ENCODE measurements at regions not wholly inside any gene's neighbourhood (a gene's known extent, or its start where the extent isn't known, plus 50 kb on each side); places are given as distances from the start of the nearest gene placed in this dataset.

- no peak for TF ChIP-seq CTCF (IDR thresholded peaks at IDR 0.05)
- Histone ChIP-seq H3K36me3 (no peaks in the 10 kb centered on the region), H3K27me3 (peaks cover 10% of the 10 kb centered on the region), H3K4me3 (ENCODE audit: low read depth in 1 of 2, low read length in 1 of 2) (no peak overlapping the region), H3K27ac (no peak overlapping the region), H3K4me1 (ENCODE audit: control insufficient read depth in 1 of 2, insufficient read depth in 1 of 2, low read depth in 1 of 2, low read length in 1 of 2) (no peaks in the 10 kb centered on the region), H3K9me3 (no peaks in the 10 kb centered on the region)
Measured at GRCh38 chr22:27159016-27159415, 501.6 kb downstream of the MIAT start.

GRCh38 chr22:27159716-27160295 lies 502.4 kb downstream of the MIAT start:
- no peak overlapping the region for H3K27ac ChIP-seq
- TF ChIP-seq CTCF (IDR thresholded peaks at IDR 0.05), result no peak

GRCh38 chr22:27163162-27164137 lies 506.1 kb downstream of the MIAT start:
- TF ChIP-seq CTCF (IDR thresholded peaks at IDR 0.05), result no peak
- no peaks in the 10 kb centered on the region for H3K4me1 ChIP-seq (ENCODE audit: control insufficient read depth in 1 of 2, insufficient read depth in 1 of 2, low read depth in 1 of 2, low read length in 1 of 2)
- no peak overlapping the region for H3K27ac ChIP-seq
- H3K36me3 ChIP-seq, result no peaks in the 10 kb centered on the region
- H3K4me3 ChIP-seq (ENCODE audit: low read depth in 1 of 2, low read length in 1 of 2), result no peak overlapping the region
- no peaks in the 10 kb centered on the region for H3K9me3 ChIP-seq
- H3K27me3 ChIP-seq, result no peaks in the 10 kb centered on the region

More at GRCh38 chr22:27159716-27160295, 502.4 kb downstream of the MIAT start:
- Histone ChIP-seq H3K36me3 (no peaks in the 10 kb centered on the region), H3K9me3 (no peaks in the 10 kb centered on the region), H3K27me3 (peaks cover 2% of the 10 kb centered on the region), H3K4me1 (ENCODE audit: control insufficient read depth in 1 of 2, insufficient read depth in 1 of 2, low read depth in 1 of 2, low read length in 1 of 2) (no peaks in the 10 kb centered on the region), H3K4me3 (ENCODE audit: low read depth in 1 of 2, low read length in 1 of 2) (no peak overlapping the region)

GRCh38 chr22:27164781-27165503 lies 507.6 kb downstream of the MIAT start:
- H3K36me3 ChIP-seq, result no peaks in the 10 kb centered on the region
- H3K4me1 ChIP-seq (ENCODE audit: control insufficient read depth in 1 of 2, insufficient read depth in 1 of 2, low read depth in 1 of 2, low read length in 1 of 2), result no peaks in the 10 kb centered on the region
- no peak for TF ChIP-seq CTCF (IDR thresholded peaks at IDR 0.05)
- no peak overlapping the region for H3K4me3 ChIP-seq (ENCODE audit: low read depth in 1 of 2, low read length in 1 of 2)
- no peaks in the 10 kb centered on the region for H3K27me3 ChIP-seq
- H3K27ac ChIP-seq, result no peak overlapping the region
- no peaks in the 10 kb centered on the region for H3K9me3 ChIP-seq

GRCh38 chr22:27168681-27169080 lies 511.3 kb downstream of the MIAT start:
- Histone ChIP-seq H3K27me3 (peaks cover 13% of the 10 kb centered on the region), H3K9me3 (no peaks in the 10 kb centered on the region), H3K4me3 (ENCODE audit: low read depth in 1 of 2, low read length in 1 of 2) (no peak overlapping the region), H3K36me3 (no peaks in the 10 kb centered on the region), H3K4me1 (ENCODE audit: control insufficient read depth in 1 of 2, insufficient read depth in 1 of 2, low read depth in 1 of 2, low read length in 1 of 2) (no peaks in the 10 kb centered on the region), H3K27ac (no peak overlapping the region)
- no peak for TF ChIP-seq CTCF (IDR thresholded peaks at IDR 0.05)
